HG02798 (cell line): ENCODE measurements at regions not wholly inside any gene's neighbourhood (a gene's known extent, or its start where the extent isn't known, plus 50 kb on each side); places are given as distances from the start of the nearest gene placed in this dataset.

Experiments used
- ATAC-seq: cut with Tn5 transposase; IDR thresholded peaks from one replicate; pipeline ENCODE4 v1.9.1; 2021; ENCODE audit warnings: mild to moderate bottlenecking; ENCODE audit not compliant: unreplicated experiment, poor library complexity

- ATAC-seq, result no peak
Observed at GRCh38 chrX:137483554-137483953, 82.4 kb upstream of the ZIC3 start.

GRCh38 chrX:137482136-137482535 is 83.8 kb upstream of the ZIC3 start:
- no peak for ATAC-seq

GRCh38 chrX:137479386-137479785 is 86.5 kb upstream of the ZIC3 start:
- no peak for ATAC-seq

- ATAC-seq, result no peak
Observed at GRCh38 chrX:137441711-137442110, 124.2 kb upstream of the ZIC3 start.

- ATAC-seq, result no peak
Observed at GRCh38 chrX:137432609-137433008, 133.3 kb upstream of the ZIC3 start.

- ATAC-seq, result no peak
Observed at GRCh38 chrX:137431693-137432488, 134.0 kb upstream of the ZIC3 start.

GRCh38 chrX:137430984-137431475 is 134.9 kb upstream of the ZIC3 start:
- ATAC-seq, result no peak

- ATAC-seq, result no peak
Observed at GRCh38 chrX:137430301-137430700, 135.6 kb upstream of the ZIC3 start.

GRCh38 chrX:137428766-137429591 is 136.9 kb upstream of the ZIC3 start:
- no peak for ATAC-seq

- ATAC-seq, result no peak
Observed at GRCh38 chrX:137428221-137428661, 137.7 kb upstream of the ZIC3 start.

- ATAC-seq, result no peak
Observed at GRCh38 chrX:137427816-137428215, 138.1 kb upstream of the ZIC3 start.

GRCh38 chrX:137427426-137427778 is 138.5 kb upstream of the ZIC3 start:
- no peak for ATAC-seq

GRCh38 chrX:137426695-137427425 is 139.1 kb upstream of the ZIC3 start:
- no peak for ATAC-seq

GRCh38 chrX:137425986-137426385 is 139.9 kb upstream of the ZIC3 start:
- ATAC-seq, result no peak

GRCh38 chrX:137425273-137425902 is 140.5 kb upstream of the ZIC3 start:
- ATAC-seq, result no peak

GRCh38 chrX:137424679-137425078 is 141.2 kb upstream of the ZIC3 start:
- no peak for ATAC-seq

- no peak for ATAC-seq
Observed at GRCh38 chrX:137423241-137423640, 142.7 kb upstream of the ZIC3 start.

- ATAC-seq, result no peak
Observed at GRCh38 chrX:137418086-137418485, 147.8 kb upstream of the ZIC3 start.

GRCh38 chrX:137413190-137413589 is 152.7 kb upstream of the ZIC3 start:
- ATAC-seq, result no peak

- no peak for ATAC-seq
Observed at GRCh38 chrX:137405449-137406140, 160.3 kb upstream of the ZIC3 start.
